ENCODE measurements at regions not wholly inside any gene's neighbourhood (a gene's known extent, or its start where the extent isn't known, plus 50 kb on each side); places are given as distances from the start of the nearest gene placed in this dataset.

DNA sequence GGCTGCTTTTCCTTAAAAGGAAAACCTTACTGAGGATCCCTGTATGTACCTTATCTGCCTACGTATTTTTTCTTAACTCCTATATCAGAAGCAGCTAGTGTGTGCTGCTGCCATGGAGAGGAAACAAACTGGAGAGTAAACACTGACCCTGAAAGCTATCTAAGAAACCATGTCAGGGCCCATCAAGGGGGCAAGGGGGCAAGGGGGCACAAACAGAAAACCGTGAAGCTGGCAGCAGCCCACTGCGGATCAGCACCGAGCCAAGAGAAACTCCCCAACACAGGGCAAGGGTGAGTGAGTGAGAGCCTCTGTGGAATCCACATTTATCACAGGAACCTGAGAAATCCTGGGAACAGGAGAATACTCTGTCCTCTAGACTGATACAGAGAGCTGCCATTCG is 1204.2 kb downstream of the PCDH18 start:
- TF ChIP-seq, protein P1, sequence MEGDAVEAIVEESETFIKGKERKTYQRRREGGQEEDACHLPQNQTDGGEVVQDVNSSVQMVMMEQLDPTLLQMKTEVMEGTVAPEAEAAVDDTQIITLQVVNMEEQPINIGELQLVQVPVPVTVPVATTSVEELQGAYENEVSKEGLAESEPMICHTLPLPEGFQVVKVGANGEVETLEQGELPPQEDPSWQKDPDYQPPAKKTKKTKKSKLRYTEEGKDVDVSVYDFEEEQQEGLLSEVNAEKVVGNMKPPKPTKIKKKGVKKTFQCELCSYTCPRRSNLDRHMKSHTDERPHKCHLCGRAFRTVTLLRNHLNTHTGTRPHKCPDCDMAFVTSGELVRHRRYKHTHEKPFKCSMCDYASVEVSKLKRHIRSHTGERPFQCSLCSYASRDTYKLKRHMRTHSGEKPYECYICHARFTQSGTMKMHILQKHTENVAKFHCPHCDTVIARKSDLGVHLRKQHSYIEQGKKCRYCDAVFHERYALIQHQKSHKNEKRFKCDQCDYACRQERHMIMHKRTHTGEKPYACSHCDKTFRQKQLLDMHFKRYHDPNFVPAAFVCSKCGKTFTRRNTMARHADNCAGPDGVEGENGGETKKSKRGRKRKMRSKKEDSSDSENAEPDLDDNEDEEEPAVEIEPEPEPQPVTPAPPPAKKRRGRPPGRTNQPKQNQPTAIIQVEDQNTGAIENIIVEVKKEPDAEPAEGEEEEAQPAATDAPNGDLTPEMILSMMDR (IDR thresholded peaks at IDR 0.05): no peak
- TF ChIP-seq, protein P2, sequence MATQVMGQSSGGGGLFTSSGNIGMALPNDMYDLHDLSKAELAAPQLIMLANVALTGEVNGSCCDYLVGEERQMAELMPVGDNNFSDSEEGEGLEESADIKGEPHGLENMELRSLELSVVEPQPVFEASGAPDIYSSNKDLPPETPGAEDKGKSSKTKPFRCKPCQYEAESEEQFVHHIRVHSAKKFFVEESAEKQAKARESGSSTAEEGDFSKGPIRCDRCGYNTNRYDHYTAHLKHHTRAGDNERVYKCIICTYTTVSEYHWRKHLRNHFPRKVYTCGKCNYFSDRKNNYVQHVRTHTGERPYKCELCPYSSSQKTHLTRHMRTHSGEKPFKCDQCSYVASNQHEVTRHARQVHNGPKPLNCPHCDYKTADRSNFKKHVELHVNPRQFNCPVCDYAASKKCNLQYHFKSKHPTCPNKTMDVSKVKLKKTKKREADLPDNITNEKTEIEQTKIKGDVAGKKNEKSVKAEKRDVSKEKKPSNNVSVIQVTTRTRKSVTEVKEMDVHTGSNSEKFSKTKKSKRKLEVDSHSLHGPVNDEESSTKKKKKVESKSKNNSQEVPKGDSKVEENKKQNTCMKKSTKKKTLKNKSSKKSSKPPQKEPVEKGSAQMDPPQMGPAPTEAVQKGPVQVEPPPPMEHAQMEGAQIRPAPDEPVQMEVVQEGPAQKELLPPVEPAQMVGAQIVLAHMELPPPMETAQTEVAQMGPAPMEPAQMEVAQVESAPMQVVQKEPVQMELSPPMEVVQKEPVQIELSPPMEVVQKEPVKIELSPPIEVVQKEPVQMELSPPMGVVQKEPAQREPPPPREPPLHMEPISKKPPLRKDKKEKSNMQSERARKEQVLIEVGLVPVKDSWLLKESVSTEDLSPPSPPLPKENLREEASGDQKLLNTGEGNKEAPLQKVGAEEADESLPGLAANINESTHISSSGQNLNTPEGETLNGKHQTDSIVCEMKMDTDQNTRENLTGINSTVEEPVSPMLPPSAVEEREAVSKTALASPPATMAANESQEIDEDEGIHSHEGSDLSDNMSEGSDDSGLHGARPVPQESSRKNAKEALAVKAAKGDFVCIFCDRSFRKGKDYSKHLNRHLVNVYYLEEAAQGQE (IDR thresholded peaks at IDR 0.05; ENCODE audit: insufficient read depth in 1 of 2, low read depth in 2 of 2, low read length in 1 of 2): no peak
- no peak for TF ChIP-seq SIN3A (IDR thresholded peaks at IDR 0.05; ENCODE audit: borderline replicate concordance, insufficient read depth, low read depth, low read length)
- TF ChIP-seq POLR2AphosphoS5 (IDR thresholded peaks at IDR 0.05; ENCODE audit: low read depth, low read length): no peak

Data from Panc1 (cell line).